GM19328 (cell line): ENCODE measurements at regions not wholly inside any gene's neighbourhood (a gene's known extent, or its start where the extent isn't known, plus 50 kb on each side); places are given as distances from the start of the nearest gene placed in this dataset.
A peak's percentile ranks its signal among the peaks of the same experiment; 100 is the strongest.
"Not testable (repeated sequence)": the region's sequence is repeated elsewhere in the genome, so short reads cannot be mapped to it uniquely, and the experiment has no call there.

Source experiments
- ATAC-seq: cut with Tn5 transposase; IDR thresholded peaks from one replicate; pipeline ENCODE4 v1.9.1; 2021; ENCODE audit warnings: mild to moderate bottlenecking, moderate library complexity; ENCODE audit not compliant: unreplicated experiment

GRCh38 chr2:142286618-142287017 is 155.8 kb upstream of the LRP1B start:
- peak; percentile 76 for ATAC-seq

DNA sequence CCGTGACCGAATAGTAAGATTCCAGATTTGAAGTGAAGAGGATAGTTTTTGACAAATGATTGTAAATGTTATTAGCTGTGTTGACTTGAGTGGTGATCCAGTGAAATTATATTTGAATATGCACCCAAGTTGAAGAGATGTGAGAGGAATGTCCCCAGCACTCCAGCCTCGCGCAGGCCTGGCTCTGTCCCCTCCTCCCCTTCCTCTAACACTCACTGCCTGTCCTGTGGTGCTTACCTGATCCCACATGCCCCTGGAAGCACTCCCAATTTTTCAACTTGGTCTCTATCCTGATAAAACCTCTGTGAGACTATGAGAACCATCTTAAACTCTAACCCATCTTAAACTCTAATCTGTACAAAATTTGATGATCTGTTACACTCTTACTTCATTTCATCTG is 154.7 kb upstream of the LRP1B start:
- no peak for ATAC-seq

DNA sequence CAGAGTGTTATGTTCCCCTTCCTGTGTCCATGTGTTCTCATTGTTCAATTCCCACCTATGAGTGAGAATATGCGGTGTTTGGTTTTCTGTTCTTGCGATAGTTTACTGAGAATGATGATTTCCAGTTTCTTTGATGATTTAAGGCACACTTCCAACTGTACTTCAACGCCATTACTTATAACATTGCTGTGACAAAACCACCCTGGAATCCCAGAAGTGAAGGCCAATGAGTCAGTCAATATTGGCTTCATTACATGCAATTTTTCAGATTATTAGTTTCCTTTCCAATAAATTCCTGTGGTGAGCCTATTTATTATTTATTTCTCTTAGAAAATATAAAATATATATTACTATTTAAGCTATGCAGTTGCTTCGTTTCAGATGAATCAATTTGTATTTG is 153.5 kb upstream of the LRP1B start:
- ATAC-seq: not testable (repeated sequence)

DNA sequence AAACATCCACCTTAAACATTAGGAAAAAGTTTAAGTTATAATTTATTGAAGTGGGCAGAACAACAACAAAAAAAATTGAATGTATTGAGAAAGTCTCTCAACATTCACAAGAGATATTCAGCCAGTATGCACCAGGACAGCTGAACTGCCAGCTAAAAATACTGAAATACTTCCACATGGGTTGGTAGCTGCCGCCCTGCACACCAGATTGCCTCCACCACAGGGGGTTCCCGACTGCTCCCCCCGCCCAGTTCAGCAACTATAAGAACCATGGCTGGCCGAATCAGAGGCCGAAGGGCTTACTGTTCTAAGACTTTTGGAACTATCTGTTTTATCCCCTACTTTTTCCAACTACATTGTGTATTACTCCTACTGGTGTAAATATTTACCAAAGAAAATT is 150.0 kb upstream of the LRP1B start:
- no peak for ATAC-seq

DNA sequence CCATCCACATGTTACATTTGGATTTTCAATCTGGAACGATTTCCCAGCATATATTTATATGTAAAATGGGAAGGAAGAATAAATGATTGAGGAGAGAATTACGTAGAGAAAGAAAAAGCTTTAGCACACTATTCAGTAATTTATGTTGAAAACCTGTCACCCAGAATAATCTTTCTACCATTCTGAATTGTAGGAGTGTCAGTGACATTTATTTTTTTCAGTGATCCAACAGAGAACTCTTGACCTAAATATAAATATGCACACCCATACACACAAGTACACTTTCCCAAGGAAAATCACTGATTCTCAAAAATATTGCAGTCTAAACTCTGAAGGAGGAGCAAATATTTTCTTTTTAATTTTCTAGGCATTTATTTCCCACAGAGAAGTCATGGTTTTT is 140.2 kb upstream of the LRP1B start:
- ATAC-seq: no peak

GRCh38 chr2:142270291-142270690 is 139.5 kb upstream of the LRP1B start:
- ATAC-seq: no peak

DNA sequence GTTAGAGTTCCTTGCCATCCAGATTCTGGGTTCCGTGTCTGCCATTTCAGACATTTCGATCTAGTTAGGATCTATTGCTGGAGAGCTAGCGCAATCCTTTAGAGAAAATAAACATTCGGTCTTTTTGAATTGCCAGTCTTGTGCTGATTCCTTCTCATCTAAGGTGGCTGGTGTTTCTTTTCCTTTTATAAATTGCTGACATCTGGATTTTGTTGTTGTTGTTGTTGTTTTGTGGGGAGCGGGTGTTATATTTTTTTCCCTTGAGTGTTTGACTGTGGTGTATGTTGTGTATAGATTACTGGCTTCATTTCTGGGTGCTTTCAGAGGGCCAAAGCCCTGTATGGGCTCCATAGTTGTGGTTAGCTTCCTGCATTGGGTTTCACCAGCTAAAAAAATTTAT is 128.5 kb upstream of the LRP1B start:
- no peak for ATAC-seq

DNA sequence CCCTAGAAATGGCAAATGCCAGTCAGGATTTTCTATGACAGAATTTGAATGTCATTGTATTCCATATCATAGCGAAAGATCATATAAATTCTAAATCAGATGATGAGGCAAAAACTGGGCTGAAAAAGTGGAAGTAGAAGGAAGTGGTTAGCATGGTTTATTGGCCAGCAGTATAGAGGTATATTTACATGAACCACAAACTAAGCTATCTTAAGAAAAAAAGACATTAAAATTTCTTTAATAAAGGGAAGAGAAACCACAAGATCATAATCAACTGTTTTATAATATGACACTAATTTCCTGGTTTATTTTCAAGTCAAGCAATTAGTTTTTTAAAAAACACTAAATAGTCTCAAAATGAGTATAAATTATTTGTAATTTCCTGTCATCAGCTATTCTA is 123.2 kb upstream of the LRP1B start:
- ATAC-seq: no peak

- ATAC-seq: no peak
Measured at GRCh38 chr2:142241016-142241415, 110.2 kb upstream of the LRP1B start.

DNA sequence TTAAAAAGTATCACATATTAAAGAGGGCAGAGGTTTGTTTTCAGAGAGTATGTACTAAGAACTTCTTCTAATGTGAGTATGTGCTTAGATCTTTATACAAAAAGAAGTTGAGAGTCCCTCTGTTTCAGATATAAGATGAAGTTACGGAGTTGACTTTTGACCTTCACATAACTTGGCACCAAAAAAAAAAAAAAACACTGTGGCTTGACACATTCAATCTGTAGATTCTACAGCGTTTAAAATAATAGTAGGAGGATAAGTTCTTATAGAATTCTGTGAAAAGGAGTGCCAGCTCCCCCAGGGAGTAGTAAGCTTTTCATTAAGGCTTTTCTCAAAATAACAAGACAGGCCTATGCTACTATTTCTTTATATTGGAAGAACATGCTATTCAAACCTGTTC is 105.4 kb upstream of the LRP1B start:
- ATAC-seq: no peak

GRCh38 chr2:142234741-142235140 is 103.9 kb upstream of the LRP1B start:
- no peak for ATAC-seq

DNA sequence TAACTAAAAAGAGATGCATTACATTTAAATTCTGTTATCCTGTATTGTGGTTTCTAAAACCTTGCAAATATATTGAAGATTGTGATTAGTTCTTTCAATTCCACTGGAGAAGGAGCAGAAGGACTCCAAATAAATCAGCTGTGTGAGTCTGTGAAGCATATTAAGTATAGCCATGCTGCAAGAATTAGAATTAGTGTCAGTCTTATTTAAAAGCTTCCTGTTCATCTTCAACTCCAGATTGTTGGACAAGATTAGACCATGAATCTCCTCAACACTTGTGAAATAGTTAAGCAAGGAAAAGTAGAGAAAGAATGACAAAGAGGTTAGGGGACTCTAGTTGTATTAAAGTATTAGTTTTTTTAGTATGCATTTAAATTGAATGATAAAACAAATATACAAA is 92.5 kb upstream of the LRP1B start:
- ATAC-seq: no peak

DNA sequence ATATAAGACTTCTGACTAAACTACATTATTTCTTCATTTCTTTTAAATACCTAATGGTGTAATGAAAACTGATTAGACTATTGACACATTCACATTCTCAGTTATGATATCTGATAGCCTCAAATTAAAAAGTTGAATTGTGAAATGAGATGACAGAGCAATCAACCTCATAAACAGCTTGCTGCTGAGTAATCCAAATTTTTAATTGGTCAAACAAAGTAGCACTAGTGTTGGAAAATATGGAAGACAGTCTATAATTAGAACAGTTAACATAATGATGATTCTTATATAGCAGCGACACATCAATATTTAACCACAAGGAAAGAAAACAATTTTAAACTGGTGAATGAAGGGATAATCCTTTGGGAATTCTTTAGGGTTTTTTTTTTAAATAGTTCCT is 91.9 kb upstream of the LRP1B start:
- no peak for ATAC-seq

GRCh38 chr2:142220901-142221300 is 90.1 kb upstream of the LRP1B start:
- no peak for ATAC-seq

GRCh38 chr2:142220239-142220638 is 89.4 kb upstream of the LRP1B start:
- ATAC-seq: no peak

DNA sequence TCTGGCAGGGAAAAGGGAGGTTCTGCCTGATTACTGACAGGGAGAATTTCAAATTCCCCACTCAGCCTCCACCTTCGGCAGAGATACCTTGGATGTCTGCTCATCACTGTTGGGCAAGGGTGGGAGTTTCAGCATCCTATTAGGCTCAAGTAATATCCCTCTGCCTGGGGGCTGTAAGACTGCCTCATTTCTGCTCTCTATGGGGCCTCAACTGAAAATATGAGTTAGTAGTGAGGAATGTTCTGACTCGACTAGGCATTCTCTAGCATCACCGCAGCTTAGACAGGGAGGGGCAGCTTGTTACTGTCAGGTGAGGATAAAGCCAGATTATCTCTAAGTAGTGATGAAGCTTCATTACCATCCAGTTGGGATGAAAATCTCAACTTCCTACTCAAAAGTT is 87.7 kb upstream of the LRP1B start:
- no peak for ATAC-seq

DNA sequence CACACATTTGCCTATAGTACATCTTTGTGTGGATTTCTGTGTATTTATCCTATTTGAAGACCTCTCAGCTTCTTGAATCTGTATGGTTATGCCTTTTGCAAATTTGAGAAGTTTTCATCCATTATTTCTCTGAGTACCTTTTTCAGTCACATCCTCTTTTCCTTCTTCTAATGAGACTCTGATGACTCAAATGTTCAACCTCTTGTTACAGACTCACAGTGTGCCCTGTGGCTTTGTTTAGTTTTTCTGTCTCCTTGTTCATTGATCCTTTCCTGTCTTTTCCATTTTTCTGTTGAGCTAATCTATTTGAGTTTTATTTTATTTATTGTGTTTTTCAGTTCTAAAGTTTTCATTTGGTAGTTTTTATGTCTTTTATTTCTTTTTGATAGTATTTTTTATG is 87.0 kb upstream of the LRP1B start:
- no peak for ATAC-seq

- no peak for ATAC-seq
Measured at GRCh38 chr2:142200062-142200461, 69.2 kb upstream of the LRP1B start.

DNA sequence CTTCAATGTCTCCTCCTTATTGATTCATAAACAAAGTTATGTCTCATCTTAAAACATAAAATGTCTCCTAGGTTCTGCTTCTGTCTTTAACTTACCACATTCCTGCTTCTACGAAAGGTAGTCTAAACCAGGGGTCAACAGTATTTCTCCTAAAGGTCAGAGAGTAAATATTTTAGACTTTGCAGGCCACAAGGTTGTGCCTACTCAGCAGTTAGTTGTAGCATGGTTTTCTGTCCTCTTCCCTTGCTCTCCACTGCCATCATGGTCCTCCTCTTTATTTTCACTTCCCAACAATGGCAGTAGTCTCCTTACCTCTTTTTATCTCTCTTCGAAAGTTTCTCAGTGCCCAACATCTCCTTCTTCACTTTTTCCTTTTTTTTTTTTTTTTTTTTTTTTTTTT is 68.3 kb upstream of the LRP1B start:
- ATAC-seq: no peak

GRCh38 chr2:142190805-142191204 is 60.0 kb upstream of the LRP1B start:
- no peak for ATAC-seq

DNA sequence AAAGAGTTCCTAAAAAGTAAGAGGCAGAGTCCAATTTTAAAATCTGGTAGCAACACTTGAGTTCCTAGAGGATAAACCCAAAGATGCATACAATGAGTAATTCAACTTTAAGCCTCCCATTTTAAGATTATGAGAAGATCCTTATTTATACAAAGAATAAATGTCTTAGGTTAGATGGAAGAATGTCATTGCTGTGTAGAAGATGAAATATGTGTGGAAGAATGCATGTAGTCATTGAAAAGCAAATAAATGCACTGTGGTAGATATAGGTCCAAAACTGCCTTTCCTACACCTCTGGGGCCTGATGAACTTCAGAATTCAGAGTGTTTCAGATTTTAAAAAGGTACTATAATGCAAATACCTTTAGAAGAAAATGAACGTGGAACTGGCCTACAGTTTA is 58.7 kb upstream of the LRP1B start:
- ATAC-seq: no peak

DNA sequence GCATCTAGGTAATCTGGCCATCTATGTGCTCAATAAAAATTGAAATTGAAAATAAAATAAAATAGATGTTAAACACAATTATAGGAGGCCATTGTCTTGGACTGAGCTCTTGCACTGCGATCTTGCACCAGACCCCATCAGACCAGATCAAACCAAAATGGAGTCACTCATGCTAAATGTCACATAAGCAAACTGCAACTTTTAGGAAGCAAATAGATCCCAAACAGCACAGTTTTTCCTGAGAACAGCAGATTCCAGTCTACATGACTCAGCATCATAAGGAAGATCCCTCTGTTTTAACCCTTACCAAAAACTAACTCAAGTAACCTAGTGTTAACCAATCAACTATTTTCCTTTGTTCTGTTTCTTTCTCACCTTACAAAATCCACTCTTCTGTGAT is 57.7 kb upstream of the LRP1B start:
- no peak for ATAC-seq

- ATAC-seq: no peak
Measured at GRCh38 chr2:142180820-142181533, 50.2 kb upstream of the LRP1B start.
